ENCODE measurements at regions not wholly inside any gene's neighbourhood (a gene's known extent, or its start where the extent isn't known, plus 50 kb on each side); places are given as distances from the start of the nearest gene placed in this dataset.

GRCh38 chr5:87136733-87137132 is 130.9 kb upstream of the RASA1 start:
- no peak for TF ChIP-seq CTCF (IDR thresholded peaks at IDR 0.05)
- no peak for TF ChIP-seq EP300 (IDR thresholded peaks at IDR 0.05)
- no peak for TF ChIP-seq POLR2AphosphoS5 (IDR thresholded peaks at IDR 0.05)
- TF ChIP-seq POLR2A (IDR thresholded peaks at IDR 0.05; ENCODE audit: low read depth) = no peak

All from esophagus muscularis mucosa (tissue), 4 donors.